HCT116 (cell line): ENCODE measurements at regions not wholly inside any gene's neighbourhood (a gene's known extent, or its start where the extent isn't known, plus 50 kb on each side); places are given as distances from the start of the nearest gene placed in this dataset.

Experiments used
- ATAC-seq: fragments of 200-7000 bp; cut with Tn5 transposase; 2 replicates; pipeline ENCODE4 v1.9.1; 2020; ENCODE audit warnings: mild to moderate bottlenecking, moderate library complexity
- BruUV-seq: library from RNA; stranded (reverse); fragments of 400-500 nt; replicated peaks from 2 replicates; lab custom pipeline; 2021; lab: Mats Ljungman, UMichigan
- CTCF ChIA-PET: fragments of 300-600 bp; sonication (Branson Sonifier 250); formaldehyde crosslinking; loops from one replicate; lab custom pipeline; 2021; ENCODE audit warnings: antibody characterized with exemption; lab: Charles Lee
- POLR2A ChIA-PET: fragments of 300-600, 350-600 bp; sonication (Branson Sonifier 250); formaldehyde crosslinking; loops from one replicate; lab custom pipeline; 2021; ENCODE audit warnings: antibody characterized with exemption; lab: Charles Lee
- RAD21 ChIA-PET, 2 experiments: fragments of 300-600 bp; sonication (Branson Sonifier 250); formaldehyde crosslinking; loops; one replicate each; lab custom pipeline; 2023; ENCODE audit warnings: low total read pairs in 2 of 2; ENCODE audit not compliant: uncharacterized antibody in 2 of 2, unreplicated experiment in 2 of 2, low non-redundant PET in 1 of 2; lab: Charles Lee
- DNase-seq: peaks from one replicate; pipeline ENCODE4 v3.0.0-alpha.2; 2010; ENCODE audit warnings: low read depth, low spot score
- H2AFZ ChIP-seq: fragments of 200-600 bp; shearing (Covaris generic), sonication (generic); 2 replicates; pipeline ENCODE4 v1.6.1; 2017; ENCODE audit warnings: low read depth, mixed run types, mixed read lengths, antibody characterized with exemption, low read length; ENCODE audit not compliant: poor library complexity, severe bottlenecking
- H3K27ac ChIP-seq: 2 replicates; pipeline ENCODE4 v1.5.1; 2012; ENCODE audit warnings: low read depth, low read length
- H3K27me3 ChIP-seq: fragments of 200-600 bp; sonication (generic); 2 replicates; pipeline ENCODE4 v1.6.1; 2016; ENCODE audit warnings: mixed run types, low read length, mixed read lengths; ENCODE audit not compliant: insufficient read depth
- H3K36me3 ChIP-seq, 2 experiments: fragments of 200-500 bp in 1 of 2; fragments of 200-600 bp in 1 of 2; sonication (Bioruptor generic) in 1 of 2; sonication (generic) in 1 of 2; 2 replicates each; pipeline versions ENCODE4 v1.5.1 to v1.6.1; 2014 to 2016; ENCODE audit warnings: low read length in 2 of 2, inconsistent platforms in 1 of 2, mixed read lengths in 1 of 2, mixed run types in 1 of 2; ENCODE audit not compliant: insufficient read depth in 2 of 2, control insufficient read depth in 1 of 2
- H3K4me1 ChIP-seq, 2 experiments: fragments of 200-600 bp in 1 of 2; sonication (generic) in 1 of 2; 2 replicates each; pipeline versions ENCODE4 v1.5.1 to v1.6.1; 2012 to 2017; ENCODE audit warnings: low read length in 2 of 2, inconsistent platforms in 1 of 2, mild to moderate bottlenecking in 1 of 2, mixed read lengths in 1 of 2, mixed run types in 1 of 2, moderate library complexity in 1 of 2; ENCODE audit not compliant: insufficient read depth in 2 of 2, control insufficient read depth in 1 of 2
- H3K4me2 ChIP-seq: fragments of 200-600 bp; sonication (generic); 2 replicates; pipeline ENCODE4 v1.6.1; 2017; ENCODE audit warnings: mixed run types, low read length, mixed read lengths
- H3K4me3 ChIP-seq, 2 experiments: fragments of 200-600 bp in 1 of 2; sonication (generic) in 1 of 2; replicated peaks in 1 of 2; 2 replicates each; pipeline ENCODE4 v1.5.1; 2011 to 2016; ENCODE audit warnings: low read length in 2 of 2, control low read depth in 1 of 2, low read depth in 1 of 2, mild to moderate bottlenecking in 1 of 2, mixed read lengths in 1 of 2, mixed run types in 1 of 2
- H3K79me2 ChIP-seq: fragments of 200-600 bp; sonication (generic); 2 replicates; pipeline ENCODE4 v1.6.1; 2017; ENCODE audit warnings: mild to moderate bottlenecking, mixed run types, low read length, moderate library complexity, mixed read lengths; ENCODE audit not compliant: insufficient read depth
- H3K9ac ChIP-seq: fragments of 200-600 bp; sonication (generic); 2 replicates; pipeline ENCODE4 v1.6.1; 2016; ENCODE audit warnings: low read length, mixed read lengths
- H3K9me2 ChIP-seq: fragments of 200-600 bp; sonication (generic), shearing (Covaris generic); 2 replicates; pipeline ENCODE4 v1.6.1; 2017; ENCODE audit warnings: mixed run types, mild to moderate bottlenecking, moderate library complexity; ENCODE audit not compliant: insufficient read depth
- H3K9me3 ChIP-seq, 2 experiments: fragments of 200-500 bp in 1 of 2; fragments of 200-600 bp in 1 of 2; sonication (Bioruptor generic) in 1 of 2; sonication (generic) in 1 of 2; 2 replicates each; pipeline ENCODE4 v1.6.1; 2014 to 2017; ENCODE audit warnings: low read length in 2 of 2, mixed read lengths in 2 of 2, inconsistent platforms in 1 of 2, low read depth in 1 of 2, mild to moderate bottlenecking in 1 of 2, mixed run types in 1 of 2, moderate library complexity in 1 of 2; ENCODE audit not compliant: control insufficient read depth in 1 of 2, insufficient read depth in 1 of 2
- H4K20me1 ChIP-seq: fragments of 200-600 bp; sonication (generic), shearing (Covaris generic); 2 replicates; pipeline ENCODE4 v1.6.1; 2017; ENCODE audit warnings: mixed run types, mild to moderate bottlenecking, moderate library complexity; ENCODE audit not compliant: insufficient read depth
- CBX3 ChIP-seq: IDR thresholded peaks from 2 replicates; pipeline ENCODE4 v1.6.1; 2012; ENCODE audit warnings: low read depth
- CEBPB ChIP-seq: IDR thresholded peaks from 2 replicates; pipeline ENCODE4 v1.6.1; 2012; ENCODE audit warnings: low read depth
- ELF1 ChIP-seq: IDR thresholded peaks from 2 replicates; pipeline ENCODE4 v1.6.1; 2012; ENCODE audit warnings: low read depth, borderline replicate concordance
- EZH2 ChIP-seq: fragments of 200-600 bp; sonication (generic); IDR thresholded peaks from 2 replicates; pipeline ENCODE4 v1.6.1; 2017; ENCODE audit warnings: antibody characterized with exemption, mixed run types
- EZH2phosphoT487 ChIP-seq: fragments of 200-600 bp; IDR thresholded peaks from 2 replicates; pipeline ENCODE4 v1.6.1; 2018; ENCODE audit warnings: antibody characterized with exemption, borderline replicate concordance
- FOSL1 ChIP-seq: IDR thresholded peaks from 2 replicates; pipeline ENCODE4 v1.6.1; 2012; ENCODE audit warnings: low read depth
- JUND ChIP-seq: IDR thresholded peaks from 2 replicates; pipeline ENCODE4 v1.6.1; 2012
- POLR2A ChIP-seq: IDR thresholded peaks from 2 replicates; pipeline ENCODE4 v1.7.0; 2011; ENCODE audit warnings: borderline replicate concordance; ENCODE audit not compliant: insufficient read depth, insufficient read length; ENCODE audit errors: extremely low read depth
- RAD21 ChIP-seq: IDR thresholded peaks from 2 replicates; pipeline ENCODE4 v1.6.1; 2012; ENCODE audit warnings: low read depth, mild to moderate bottlenecking
- SIN3A ChIP-seq: IDR thresholded peaks from 2 replicates; pipeline ENCODE4 v1.6.1; 2012; ENCODE audit warnings: low read depth
- SP1 ChIP-seq: IDR thresholded peaks from 2 replicates; pipeline ENCODE4 v1.6.1; 2012; ENCODE audit warnings: low read depth
- TCF7L2 ChIP-seq: IDR thresholded peaks from 2 replicates; pipeline ENCODE4 v1.7.0; 2011; ENCODE audit warnings: borderline replicate concordance, inconsistent platforms; ENCODE audit not compliant: insufficient read depth, insufficient read length; ENCODE audit errors: extremely low read depth
- YY1 ChIP-seq: IDR thresholded peaks from 2 replicates; pipeline ENCODE4 v1.6.1; 2011; ENCODE audit warnings: low read length, low read depth, moderate library complexity, mild to moderate bottlenecking; ENCODE audit not compliant: insufficient replicate concordance; ENCODE audit errors: extremely low read depth
- ZNF274 ChIP-seq: fragments of 200-500 bp; sonication (Bioruptor generic); IDR thresholded peaks from 2 replicates; pipeline ENCODE4 v1.6.1; 2014; ENCODE audit warnings: mild to moderate bottlenecking, low read depth, low read length, inconsistent platforms
- intact Hi-C: fragments of 100-400 bp; cut with micrococcal nuclease; formaldehyde crosslinking; loops from 2 replicates; pipeline ENCODE4 v1.10.0; 2022
- TF ChIP-seq, protein P1 (sequence below): IDR thresholded peaks from 2 replicates; pipeline ENCODE4 v1.6.1; 2011; ENCODE audit warnings: mild to moderate bottlenecking, low read length, moderate library complexity; ENCODE audit not compliant: insufficient replicate concordance; ENCODE audit errors: extremely low read depth
- TF ChIP-seq, protein P2 (sequence below): IDR thresholded peaks from 2 replicates; pipeline ENCODE4 v1.6.1; 2012
- TF ChIP-seq, protein P3 (sequence below): IDR thresholded peaks from 2 replicates; pipeline ENCODE4 v1.6.1; 2012
- TF ChIP-seq, protein P4 (sequence below), 3 experiments: fragments of 200-600 bp in 1 of 3; sonication (generic) in 1 of 3; IDR thresholded peaks in 2 of 3; conservative IDR thresholded peaks in 1 of 3; 2 replicates each; pipeline ENCODE4 v1.5.1; 2012 to 2017; ENCODE audit warnings: low read depth in 2 of 3, low read length in 2 of 3, antibody characterized with exemption in 1 of 3, borderline replicate concordance in 1 of 3, control low read depth in 1 of 3, mild to moderate bottlenecking in 1 of 3, mixed read lengths in 1 of 3, mixed run types in 1 of 3, moderate library complexity in 1 of 3; ENCODE audit not compliant: insufficient read depth in 1 of 3

DNA sequence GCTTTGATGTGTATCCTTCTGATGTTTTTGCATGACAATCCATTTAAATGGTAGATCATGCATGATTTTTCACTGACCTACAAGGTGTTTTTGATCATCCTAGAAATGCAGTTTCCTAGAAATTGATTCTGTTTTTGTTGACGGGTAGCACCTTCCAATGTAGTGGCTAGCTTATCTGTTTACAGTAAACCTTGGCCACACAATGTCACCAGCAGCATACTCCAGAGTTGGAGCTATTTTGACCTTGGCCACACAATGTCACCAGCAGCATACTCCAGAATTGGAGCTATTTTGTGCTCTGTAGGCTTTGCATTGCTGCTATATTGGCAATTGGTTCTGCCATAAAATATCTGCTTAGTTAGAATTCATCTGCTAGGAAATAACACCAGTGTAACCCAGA, 74.6 kb upstream of the NAA20 start:
- no peak overlapping the region for H3K9ac ChIP-seq
- POLR2A ChIA-PET: no interaction called here
- TF ChIP-seq POLR2A (no peak), FOSL1 (no peak), RAD21 (no peak), CEBPB (no peak), SP1 (no peak), YY1 (no peak), CBX3 (no peak), ELF1 (no peak), EZH2phosphoT487 (no peak), SIN3A (no peak), ZNF274 (no peak), EZH2 (no peak), JUND (no peak), TCF7L2 (no peak)
- TF ChIP-seq, protein P1, sequence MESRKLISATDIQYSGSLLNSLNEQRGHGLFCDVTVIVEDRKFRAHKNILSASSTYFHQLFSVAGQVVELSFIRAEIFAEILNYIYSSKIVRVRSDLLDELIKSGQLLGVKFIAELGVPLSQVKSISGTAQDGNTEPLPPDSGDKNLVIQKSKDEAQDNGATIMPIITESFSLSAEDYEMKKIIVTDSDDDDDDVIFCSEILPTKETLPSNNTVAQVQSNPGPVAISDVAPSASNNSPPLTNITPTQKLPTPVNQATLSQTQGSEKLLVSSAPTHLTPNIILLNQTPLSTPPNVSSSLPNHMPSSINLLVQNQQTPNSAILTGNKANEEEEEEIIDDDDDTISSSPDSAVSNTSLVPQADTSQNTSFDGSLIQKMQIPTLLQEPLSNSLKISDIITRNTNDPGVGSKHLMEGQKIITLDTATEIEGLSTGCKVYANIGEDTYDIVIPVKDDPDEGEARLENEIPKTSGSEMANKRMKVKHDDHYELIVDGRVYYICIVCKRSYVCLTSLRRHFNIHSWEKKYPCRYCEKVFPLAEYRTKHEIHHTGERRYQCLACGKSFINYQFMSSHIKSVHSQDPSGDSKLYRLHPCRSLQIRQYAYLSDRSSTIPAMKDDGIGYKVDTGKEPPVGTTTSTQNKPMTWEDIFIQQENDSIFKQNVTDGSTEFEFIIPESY: no peak
- TF ChIP-seq, protein P2, sequence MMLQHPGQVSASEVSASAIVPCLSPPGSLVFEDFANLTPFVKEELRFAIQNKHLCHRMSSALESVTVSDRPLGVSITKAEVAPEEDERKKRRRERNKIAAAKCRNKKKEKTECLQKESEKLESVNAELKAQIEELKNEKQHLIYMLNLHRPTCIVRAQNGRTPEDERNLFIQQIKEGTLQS: no peak
- TF ChIP-seq, protein P3, sequence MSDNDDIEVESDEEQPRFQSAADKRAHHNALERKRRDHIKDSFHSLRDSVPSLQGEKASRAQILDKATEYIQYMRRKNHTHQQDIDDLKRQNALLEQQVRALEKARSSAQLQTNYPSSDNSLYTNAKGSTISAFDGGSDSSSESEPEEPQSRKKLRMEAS: no peak
- TF ChIP-seq, protein P4, sequence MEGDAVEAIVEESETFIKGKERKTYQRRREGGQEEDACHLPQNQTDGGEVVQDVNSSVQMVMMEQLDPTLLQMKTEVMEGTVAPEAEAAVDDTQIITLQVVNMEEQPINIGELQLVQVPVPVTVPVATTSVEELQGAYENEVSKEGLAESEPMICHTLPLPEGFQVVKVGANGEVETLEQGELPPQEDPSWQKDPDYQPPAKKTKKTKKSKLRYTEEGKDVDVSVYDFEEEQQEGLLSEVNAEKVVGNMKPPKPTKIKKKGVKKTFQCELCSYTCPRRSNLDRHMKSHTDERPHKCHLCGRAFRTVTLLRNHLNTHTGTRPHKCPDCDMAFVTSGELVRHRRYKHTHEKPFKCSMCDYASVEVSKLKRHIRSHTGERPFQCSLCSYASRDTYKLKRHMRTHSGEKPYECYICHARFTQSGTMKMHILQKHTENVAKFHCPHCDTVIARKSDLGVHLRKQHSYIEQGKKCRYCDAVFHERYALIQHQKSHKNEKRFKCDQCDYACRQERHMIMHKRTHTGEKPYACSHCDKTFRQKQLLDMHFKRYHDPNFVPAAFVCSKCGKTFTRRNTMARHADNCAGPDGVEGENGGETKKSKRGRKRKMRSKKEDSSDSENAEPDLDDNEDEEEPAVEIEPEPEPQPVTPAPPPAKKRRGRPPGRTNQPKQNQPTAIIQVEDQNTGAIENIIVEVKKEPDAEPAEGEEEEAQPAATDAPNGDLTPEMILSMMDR (IDR thresholded peaks at IDR 0.05 in 2 of 3, conservative IDR thresholded peaks at IDR 0.05 in 1 of 3; ENCODE audit: borderline replicate concordance in 1 of 3, insufficient read depth in 1 of 3, low read depth in 2 of 3, low read length in 2 of 3): no peak
- DNase-seq: no peak
- H3K79me2 ChIP-seq: no peaks in the 10 kb centered on the region
- H3K27ac ChIP-seq: no peak overlapping the region
- intact Hi-C loops: no loop called here
- RAD21 ChIA-PET: no interaction called here
- no TSS peak for BruUV-seq
- H3K9me3 ChIP-seq: no peaks in the 10 kb centered on the region
- H3K4me1 ChIP-seq: peaks cover 0 to 3% of the 10 kb centered on the region in 2 experiments; a peak in 1 of 4 replicates
- no peaks in the 10 kb centered on the region for H4K20me1 ChIP-seq
- ATAC-seq: no peak
- CTCF ChIA-PET: no interaction called here
- no peaks in the 10 kb centered on the region for H3K36me3 ChIP-seq
- no peak overlapping the region for H3K4me3 ChIP-seq
- no peak overlapping the region for H3K4me2 ChIP-seq
- no peaks in the 10 kb centered on the region for H3K9me2 ChIP-seq
- H3K27me3 ChIP-seq: no peaks in the 10 kb centered on the region
- H2AFZ ChIP-seq: no peak overlapping the region
